Erythroblast (primary cell): ENCODE measurements at regions not wholly inside any gene's neighbourhood (a gene's known extent, or its start where the extent isn't known, plus 50 kb on each side); places are given as distances from the start of the nearest gene placed in this dataset.

Source experiments
- GATA1 ChIP-seq: IDR thresholded peaks from 2 replicates; pipeline ENCODE4 v1.6.1; 2011; ENCODE audit warnings: low read depth, mild to moderate bottlenecking, control low read depth, low read length, moderate library complexity
- POLR2A ChIP-seq: IDR thresholded peaks from 2 replicates; pipeline ENCODE4 v1.6.1; 2011; ENCODE audit warnings: mild to moderate bottlenecking, low read length

- TF ChIP-seq POLR2A: no peak
- TF ChIP-seq GATA1: no peak
Measured at GRCh38 chr10:81000781-81001180, 463.1 kb downstream of the SH2D4B start.
